Astrocyte (in vitro differentiated cells and primary cell): ENCODE measurements at regions not wholly inside any gene's neighbourhood (a gene's known extent, or its start where the extent isn't known, plus 50 kb on each side); places are given as distances from the start of the nearest gene placed in this dataset.

Experiments
- CTCF ChIP-seq: IDR thresholded peaks from 2 replicates; pipeline ENCODE4 v1.5.1; 2011; ENCODE audit warnings: low read depth, mild to moderate bottlenecking, inconsistent platforms, low read length, moderate library complexity; ENCODE audit not compliant: insufficient read depth
- EZH2 ChIP-seq: IDR thresholded peaks from 2 replicates; pipeline ENCODE4 v1.6.1; 2012; ENCODE audit warnings: mild to moderate bottlenecking, low read length, inconsistent platforms; ENCODE audit not compliant: insufficient read depth

DNA sequence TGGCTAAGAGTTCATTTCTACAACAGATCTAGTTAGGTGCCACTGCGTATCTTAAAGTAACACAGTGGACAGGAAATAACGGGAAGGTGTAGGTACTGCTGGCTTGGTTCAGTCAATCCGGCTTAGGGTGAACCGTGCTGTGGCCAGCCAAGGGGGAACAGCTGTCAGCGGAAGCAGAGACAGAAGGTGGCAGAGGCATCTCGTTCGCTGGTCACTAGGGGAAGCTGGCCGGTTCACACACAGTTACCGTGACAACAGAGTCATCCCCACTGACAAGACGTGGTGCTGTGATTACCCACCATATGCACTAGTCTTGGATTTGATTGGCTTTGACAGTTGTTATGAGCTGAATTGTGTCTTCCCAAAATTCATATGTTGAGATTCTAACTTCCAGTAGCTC, 58.8 kb upstream of the HDAC4 start:
- TF ChIP-seq CTCF (no peak), EZH2 (no peak)
